Coronary artery (tissue), 2 donors: ENCODE measurements at regions not wholly inside any gene's neighbourhood (a gene's known extent, or its start where the extent isn't known, plus 50 kb on each side); places are given as distances from the start of the nearest gene placed in this dataset.

Source experiments
- DNase-seq: peaks from one replicate; pipeline ENCODE4 v3.0.0-alpha.2; 2017; ENCODE audit warnings: low spot score
- H3K27ac ChIP-seq, 2 donors: fragments of 200-600 bp; sonication (generic); one replicate each; pipeline ENCODE4 v1.5.1; 2016 to 2019
- H3K4me3 ChIP-seq: fragments of 200-600 bp; sonication (generic); 2 replicates; pipeline ENCODE4 v1.5.1; 2016; ENCODE audit warnings: mild to moderate bottlenecking, moderate library complexity
- TF ChIP-seq, protein P1 (sequence below): fragments of 200-600 bp; sonication (generic); IDR thresholded peaks from one replicate; pipeline ENCODE4 v1.5.1; 2019; ENCODE audit warnings: antibody characterized with exemption

DNA sequence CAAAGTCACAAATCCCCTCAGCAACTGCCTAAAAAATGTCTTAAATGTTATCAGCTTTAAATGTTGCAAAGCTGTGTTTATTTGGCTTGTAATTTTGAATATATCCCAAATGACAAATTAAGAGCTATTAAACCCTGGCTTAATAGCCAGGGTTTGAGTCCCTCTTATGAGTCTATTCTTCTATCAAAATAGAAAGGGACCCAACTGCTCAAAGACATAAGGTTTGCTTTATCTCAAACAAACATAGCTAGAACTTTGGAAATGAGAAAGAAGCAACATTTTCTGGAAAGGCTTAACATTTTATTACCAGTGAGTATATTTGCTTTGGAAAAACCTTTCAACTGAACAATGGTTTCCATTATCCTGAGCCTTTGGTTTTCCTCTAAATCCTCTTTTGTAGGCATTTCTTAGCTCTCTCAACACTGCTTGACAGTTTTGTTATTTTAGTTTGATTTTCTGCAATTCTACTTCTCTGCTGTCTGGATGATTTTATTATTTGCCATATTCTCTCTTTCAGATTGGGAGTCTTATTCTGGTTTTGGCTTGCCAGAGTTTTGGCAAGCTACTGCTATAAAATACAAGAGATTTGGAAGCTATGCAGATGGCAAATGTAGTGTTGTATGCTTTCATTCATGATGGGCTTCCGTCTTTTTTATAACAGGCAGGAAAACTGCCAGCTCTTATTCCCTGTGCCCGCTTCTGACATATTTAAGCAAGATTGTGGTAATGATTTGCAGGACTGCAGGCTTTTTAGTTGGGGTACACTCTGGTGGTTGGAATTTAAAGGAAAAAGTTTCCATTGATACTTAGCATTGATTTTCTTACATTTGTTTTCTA lies 734.9 kb downstream of the DTWD2 start:
- Histone ChIP-seq H3K4me3 (no peak overlapping the region), H3K27ac (no peak overlapping the region)
- no peak for DNase-seq
- TF ChIP-seq, protein P1, sequence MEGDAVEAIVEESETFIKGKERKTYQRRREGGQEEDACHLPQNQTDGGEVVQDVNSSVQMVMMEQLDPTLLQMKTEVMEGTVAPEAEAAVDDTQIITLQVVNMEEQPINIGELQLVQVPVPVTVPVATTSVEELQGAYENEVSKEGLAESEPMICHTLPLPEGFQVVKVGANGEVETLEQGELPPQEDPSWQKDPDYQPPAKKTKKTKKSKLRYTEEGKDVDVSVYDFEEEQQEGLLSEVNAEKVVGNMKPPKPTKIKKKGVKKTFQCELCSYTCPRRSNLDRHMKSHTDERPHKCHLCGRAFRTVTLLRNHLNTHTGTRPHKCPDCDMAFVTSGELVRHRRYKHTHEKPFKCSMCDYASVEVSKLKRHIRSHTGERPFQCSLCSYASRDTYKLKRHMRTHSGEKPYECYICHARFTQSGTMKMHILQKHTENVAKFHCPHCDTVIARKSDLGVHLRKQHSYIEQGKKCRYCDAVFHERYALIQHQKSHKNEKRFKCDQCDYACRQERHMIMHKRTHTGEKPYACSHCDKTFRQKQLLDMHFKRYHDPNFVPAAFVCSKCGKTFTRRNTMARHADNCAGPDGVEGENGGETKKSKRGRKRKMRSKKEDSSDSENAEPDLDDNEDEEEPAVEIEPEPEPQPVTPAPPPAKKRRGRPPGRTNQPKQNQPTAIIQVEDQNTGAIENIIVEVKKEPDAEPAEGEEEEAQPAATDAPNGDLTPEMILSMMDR, result no peak

DNA sequence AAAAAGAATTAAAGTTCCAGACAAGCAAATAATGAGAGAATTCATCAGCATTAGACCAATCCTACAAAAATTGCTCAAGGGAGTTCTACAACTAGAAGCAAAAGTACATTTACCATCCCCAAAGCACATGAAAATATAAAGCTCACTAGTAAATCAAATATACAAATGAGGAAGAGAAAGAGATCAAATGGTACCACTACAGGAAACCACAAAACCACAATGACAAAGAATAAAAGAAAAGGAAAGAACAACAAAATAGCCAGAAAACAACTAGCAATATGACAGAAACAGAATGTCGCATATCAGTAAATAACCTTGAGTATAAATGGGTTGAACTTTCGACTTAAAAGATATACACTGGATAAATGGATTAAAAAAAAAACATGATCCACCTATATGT lies 739.0 kb downstream of the DTWD2 start:
- TF ChIP-seq, protein P1, result no peak
- no peak for DNase-seq
- H3K27ac ChIP-seq, result no peak overlapping the region
- H3K4me3 ChIP-seq, result no peak overlapping the region

DNA sequence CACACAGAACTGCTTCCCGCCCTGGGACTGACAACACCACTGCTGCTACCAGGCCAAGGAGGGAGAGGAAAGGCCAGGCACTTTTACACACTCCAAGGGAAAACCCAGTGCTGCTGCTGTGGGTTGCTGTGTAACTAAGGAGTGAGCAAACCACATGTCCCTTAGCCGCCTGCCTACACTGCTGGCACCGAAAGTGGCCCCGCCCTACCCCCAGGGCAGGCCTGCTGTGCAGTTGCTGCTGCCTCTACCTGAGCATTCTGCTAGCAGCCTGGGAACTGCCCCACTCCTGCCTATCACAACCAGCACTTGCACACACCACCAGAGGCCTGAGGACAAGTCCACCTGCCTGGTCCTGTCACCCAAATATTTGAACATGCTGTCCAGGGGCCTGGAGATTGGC lies 740.9 kb downstream of the DTWD2 start:
- TF ChIP-seq, protein P1, result no peak
- Histone ChIP-seq H3K27ac (no peak overlapping the region), H3K4me3 (no peak overlapping the region)
- no peak for DNase-seq

DNA sequence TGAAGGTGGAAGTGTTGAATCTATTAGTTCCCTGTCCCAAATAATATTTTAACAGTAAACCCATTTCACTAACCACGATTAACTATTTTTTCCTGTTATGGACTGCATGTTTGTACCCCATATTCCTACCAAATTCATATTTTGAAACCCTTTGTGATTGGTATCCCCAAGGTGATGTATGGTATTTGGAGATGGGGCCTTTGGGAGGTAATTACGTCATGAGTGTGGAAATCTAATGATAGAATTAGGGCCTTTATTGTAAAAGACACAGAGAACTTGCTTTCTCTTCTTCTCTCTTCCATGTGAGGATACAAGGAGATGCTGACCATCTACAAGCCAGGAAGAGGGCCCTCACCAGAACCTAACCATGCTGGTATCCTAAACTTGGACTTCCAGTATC lies 744.7 kb downstream of the DTWD2 start:
- H3K4me3 ChIP-seq, result no peak overlapping the region
- H3K27ac ChIP-seq, result no peak overlapping the region
- TF ChIP-seq, protein P1, result no peak
- no peak for DNase-seq

- TF ChIP-seq, protein P1, result no peak
- DNase-seq, result no peak
- no peak overlapping the region for H3K27ac ChIP-seq
- no peak overlapping the region for H3K4me3 ChIP-seq
These were observed 745.3 kb downstream of the DTWD2 start for GRCh38 chr5:118243068-118243467.

- TF ChIP-seq, protein P1, result no peak
- Histone ChIP-seq H3K4me3 (no peak overlapping the region), H3K27ac (no peak overlapping the region)
- DNase-seq, result no peak
These were observed 752.1 kb downstream of the DTWD2 start for GRCh38 chr5:118236108-118236849.
